Bronchial epithelial cell (primary cell): ENCODE measurements at regions not wholly inside any gene's neighbourhood (a gene's known extent, or its start where the extent isn't known, plus 50 kb on each side); places are given as distances from the start of the nearest gene placed in this dataset.

ENCODE experiments used
- DNase-seq: peaks from one replicate; pipeline ENCODE4 v3.0.0-alpha.2; 2010; ENCODE audit warnings: low read depth
- FAIRE-seq: peaks from 2 replicates; lab custom pipeline; 2011; peaks lifted over from hg19 to GRCh38; lab: Jason Lieb, UNC
- H3K27me3 ChIP-seq: 2 replicates; pipeline ENCODE4 v1.5.1; 2011; ENCODE audit warnings: low read length; ENCODE audit not compliant: control insufficient read depth, insufficient read depth
- H3K36me3 ChIP-seq: 2 replicates; pipeline ENCODE4 v1.5.1; 2011; ENCODE audit warnings: low read length; ENCODE audit not compliant: control insufficient read depth, insufficient read depth
- H3K4me3 ChIP-seq: 2 replicates; pipeline ENCODE4 v1.5.1; 2011; ENCODE audit warnings: mild to moderate bottlenecking, low read depth, low read length, control low read depth
- CTCF ChIP-seq: IDR thresholded peaks from 2 replicates; pipeline ENCODE4 v1.5.1; 2011; ENCODE audit warnings: mild to moderate bottlenecking, moderate library complexity, low read length, control low read depth, inconsistent platforms; ENCODE audit not compliant: insufficient read depth, severe bottlenecking

GRCh38 chr13:22449251-22449650 is 731.5 kb upstream of the SGCG start:
- no peak for TF ChIP-seq CTCF
- FAIRE-seq (no peak), DNase-seq (no peak)
- no peaks in the 10 kb centered on the region for H3K27me3 ChIP-seq
- no peak overlapping the region for H3K4me3 ChIP-seq
- H3K36me3 ChIP-seq: no peaks in the 10 kb centered on the region

GRCh38 chr13:22451327-22451741 is 729.4 kb upstream of the SGCG start:
- no peak for FAIRE-seq

GRCh38 chr13:22454586-22454985 is 726.2 kb upstream of the SGCG start:
- FAIRE-seq (no peak), DNase-seq (no peak)
- TF ChIP-seq CTCF: no peak
- Histone ChIP-seq H3K4me3 (no peak overlapping the region), H3K36me3 (no peaks in the 10 kb centered on the region), H3K27me3 (no peaks in the 10 kb centered on the region)

More at GRCh38 chr13:22451327-22451741, 729.4 kb upstream of the SGCG start:
- H3K4me3 ChIP-seq: no peak overlapping the region
- TF ChIP-seq CTCF: no peak
- H3K36me3 ChIP-seq: no peaks in the 10 kb centered on the region
- H3K27me3 ChIP-seq: no peaks in the 10 kb centered on the region
- DNase-seq: no peak

GRCh38 chr13:22455036-22455435 is 725.7 kb upstream of the SGCG start:
- no peaks in the 10 kb centered on the region for H3K36me3 ChIP-seq
- FAIRE-seq (no peak), DNase-seq (no peak)
- TF ChIP-seq CTCF: no peak
- no peak overlapping the region for H3K4me3 ChIP-seq
- no peaks in the 10 kb centered on the region for H3K27me3 ChIP-seq

GRCh38 chr13:22461854-22462490 is 718.8 kb upstream of the SGCG start:
- FAIRE-seq (no peak), DNase-seq (no peak)
- TF ChIP-seq CTCF: no peak

GRCh38 chr13:22463089-22463488 is 717.7 kb upstream of the SGCG start:
- Histone ChIP-seq H3K27me3 (no peaks in the 10 kb centered on the region), H3K36me3 (no peaks in the 10 kb centered on the region), H3K4me3 (no peak overlapping the region)
- FAIRE-seq: no peak
- no peak for TF ChIP-seq CTCF
- DNase-seq: no peak

More at GRCh38 chr13:22461854-22462490, 718.8 kb upstream of the SGCG start:
- Histone ChIP-seq H3K36me3 (no peaks in the 10 kb centered on the region), H3K27me3 (no peaks in the 10 kb centered on the region), H3K4me3 (no peak overlapping the region)
